ENCODE measurements at regions not wholly inside any gene's neighbourhood (a gene's known extent, or its start where the extent isn't known, plus 50 kb on each side); places are given as distances from the start of the nearest gene placed in this dataset.

DNA sequence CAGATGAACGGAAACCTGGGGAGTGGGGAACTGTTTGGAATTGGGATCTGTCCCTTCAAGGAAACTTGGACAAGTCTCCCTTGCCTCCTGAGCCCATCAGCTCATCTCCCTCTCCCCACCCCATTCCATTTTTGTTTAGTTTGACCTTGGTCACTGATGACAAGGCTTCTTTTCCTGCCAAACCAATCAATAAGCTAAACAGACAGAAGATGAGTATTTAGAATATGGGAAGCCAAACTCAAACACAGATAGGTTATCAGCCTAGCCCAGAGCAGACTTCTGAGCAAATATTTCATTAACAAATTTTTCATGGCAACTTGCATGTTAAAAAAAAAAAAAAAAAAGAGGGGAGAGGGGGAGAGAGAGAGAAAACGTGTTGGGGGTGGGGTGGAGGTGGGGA is 337.2 kb upstream of the PROX1 start:
- TF ChIP-seq, protein P1, sequence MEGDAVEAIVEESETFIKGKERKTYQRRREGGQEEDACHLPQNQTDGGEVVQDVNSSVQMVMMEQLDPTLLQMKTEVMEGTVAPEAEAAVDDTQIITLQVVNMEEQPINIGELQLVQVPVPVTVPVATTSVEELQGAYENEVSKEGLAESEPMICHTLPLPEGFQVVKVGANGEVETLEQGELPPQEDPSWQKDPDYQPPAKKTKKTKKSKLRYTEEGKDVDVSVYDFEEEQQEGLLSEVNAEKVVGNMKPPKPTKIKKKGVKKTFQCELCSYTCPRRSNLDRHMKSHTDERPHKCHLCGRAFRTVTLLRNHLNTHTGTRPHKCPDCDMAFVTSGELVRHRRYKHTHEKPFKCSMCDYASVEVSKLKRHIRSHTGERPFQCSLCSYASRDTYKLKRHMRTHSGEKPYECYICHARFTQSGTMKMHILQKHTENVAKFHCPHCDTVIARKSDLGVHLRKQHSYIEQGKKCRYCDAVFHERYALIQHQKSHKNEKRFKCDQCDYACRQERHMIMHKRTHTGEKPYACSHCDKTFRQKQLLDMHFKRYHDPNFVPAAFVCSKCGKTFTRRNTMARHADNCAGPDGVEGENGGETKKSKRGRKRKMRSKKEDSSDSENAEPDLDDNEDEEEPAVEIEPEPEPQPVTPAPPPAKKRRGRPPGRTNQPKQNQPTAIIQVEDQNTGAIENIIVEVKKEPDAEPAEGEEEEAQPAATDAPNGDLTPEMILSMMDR (conservative IDR thresholded peaks at IDR 0.05; ENCODE audit: low read depth, low read length): no peak
- TF ChIP-seq EZH2 (IDR thresholded peaks at IDR 0.05; ENCODE audit: low read length, unreplicated experiment): no peak

Data from PC-3 (cell line).